Ovary (tissue), 3 donors: ENCODE measurements at regions not wholly inside any gene's neighbourhood (a gene's known extent, or its start where the extent isn't known, plus 50 kb on each side); places are given as distances from the start of the nearest gene placed in this dataset.

Experiments
- EP300 ChIP-seq: sonication (generic); formaldehyde crosslinking; IDR thresholded peaks from one replicate; pipeline ENCODE4 v1.6.1; 2017; ENCODE audit warnings: antibody characterized with exemption
- POLR2A ChIP-seq: fragments of 450-650 bp; IDR thresholded peaks from one replicate; pipeline ENCODE4 v1.6.1; 2017; ENCODE audit warnings: antibody characterized with exemption, mild to moderate bottlenecking, moderate library complexity
- TF ChIP-seq, protein P1 (sequence below), 3 donors: fragments of 450-650 bp in 2 of 3; fragments of 200-600 bp in 1 of 3; IDR thresholded peaks; one replicate each; pipeline versions ENCODE4 v1.5.1 to v1.8.0; 2016 to 2022; ENCODE audit warnings: antibody characterized with exemption in 3 of 3, mild to moderate bottlenecking in 1 of 3
- donor health status: DM: no; HTN: no; CAD: no.

GRCh38 chrX:9135901-9136510, 102.1 kb upstream of the FAM9B start:
- TF ChIP-seq POLR2A (no peak), EP300 (no peak)
- TF ChIP-seq, protein P1, sequence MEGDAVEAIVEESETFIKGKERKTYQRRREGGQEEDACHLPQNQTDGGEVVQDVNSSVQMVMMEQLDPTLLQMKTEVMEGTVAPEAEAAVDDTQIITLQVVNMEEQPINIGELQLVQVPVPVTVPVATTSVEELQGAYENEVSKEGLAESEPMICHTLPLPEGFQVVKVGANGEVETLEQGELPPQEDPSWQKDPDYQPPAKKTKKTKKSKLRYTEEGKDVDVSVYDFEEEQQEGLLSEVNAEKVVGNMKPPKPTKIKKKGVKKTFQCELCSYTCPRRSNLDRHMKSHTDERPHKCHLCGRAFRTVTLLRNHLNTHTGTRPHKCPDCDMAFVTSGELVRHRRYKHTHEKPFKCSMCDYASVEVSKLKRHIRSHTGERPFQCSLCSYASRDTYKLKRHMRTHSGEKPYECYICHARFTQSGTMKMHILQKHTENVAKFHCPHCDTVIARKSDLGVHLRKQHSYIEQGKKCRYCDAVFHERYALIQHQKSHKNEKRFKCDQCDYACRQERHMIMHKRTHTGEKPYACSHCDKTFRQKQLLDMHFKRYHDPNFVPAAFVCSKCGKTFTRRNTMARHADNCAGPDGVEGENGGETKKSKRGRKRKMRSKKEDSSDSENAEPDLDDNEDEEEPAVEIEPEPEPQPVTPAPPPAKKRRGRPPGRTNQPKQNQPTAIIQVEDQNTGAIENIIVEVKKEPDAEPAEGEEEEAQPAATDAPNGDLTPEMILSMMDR (IDR thresholded peaks at IDR 0.05), result no peak
